ENCODE measurements at regions not wholly inside any gene's neighbourhood (a gene's known extent, or its start where the extent isn't known, plus 50 kb on each side); places are given as distances from the start of the nearest gene placed in this dataset.

GRCh38 chr2:195466427-195466826 lies 190.6 kb upstream of the SLC39A10 start:
- H4K20me1 ChIP-seq (ENCODE audit: insufficient read depth): no peaks in the 10 kb centered on the region
- ChIA-PET CTCF (interaction anchor here (0.7 to 0.8 kb wide), 2 partner anchors 10 to 19 kb away, joined by 3 to 5 read pairs; no protein-coding TSS in a partner anchor), POLR2A (no interaction called here)
- no peak for DNase-seq
- H3K27me3 ChIP-seq (ENCODE audit: insufficient read depth): no peaks in the 10 kb centered on the region
- no peaks in the 10 kb centered on the region for H3F3A ChIP-seq (replicated peaks; ENCODE audit: insufficient read depth)
- H3K4me3 ChIP-seq (ENCODE audit: low read depth in 2 of 2, low read length in 1 of 2): no peak overlapping the region
- TF ChIP-seq RCOR1 (IDR thresholded peaks at IDR 0.05; ENCODE audit: low read length) (no peak), NFIC (IDR thresholded peaks at IDR 0.05; ENCODE audit: borderline replicate concordance) (no peak), FOSL2 (IDR thresholded peaks at IDR 0.05; ENCODE audit: borderline replicate concordance, low read depth) (no peak), RXRA (IDR thresholded peaks at IDR 0.05; ENCODE audit: borderline replicate concordance, low read depth) (no peak), GATA2 (CRISPR knock-in tag; IDR thresholded peaks at IDR 0.05) (no peak), RFX5 (IDR thresholded peaks at IDR 0.05; ENCODE audit: low read length) (no peak), ELF1 (IDR thresholded peaks at IDR 0.05) (no peak), EP300 (IDR thresholded peaks at IDR 0.05; ENCODE audit: borderline replicate concordance in 1 of 2, low read depth in 1 of 2, low read length in 1 of 2) (no peak), JUND (IDR thresholded peaks at IDR 0.05) (no peak), PBX3 (IDR thresholded peaks at IDR 0.05) (no peak), FOXM1 (IDR thresholded peaks at IDR 0.05; ENCODE audit: low read depth) (no peak), CTCF (IDR thresholded peaks at IDR 0.05) (no peak), GABPA (IDR thresholded peaks at IDR 0.05; ENCODE audit: low read depth) (no peak), YY1 (IDR thresholded peaks at IDR 0.05; ENCODE audit: low read depth) (no peak), FOXJ3 (CRISPR knock-in tag; IDR thresholded peaks at IDR 0.05) (no peak)
- TF ChIP-seq, protein P1, sequence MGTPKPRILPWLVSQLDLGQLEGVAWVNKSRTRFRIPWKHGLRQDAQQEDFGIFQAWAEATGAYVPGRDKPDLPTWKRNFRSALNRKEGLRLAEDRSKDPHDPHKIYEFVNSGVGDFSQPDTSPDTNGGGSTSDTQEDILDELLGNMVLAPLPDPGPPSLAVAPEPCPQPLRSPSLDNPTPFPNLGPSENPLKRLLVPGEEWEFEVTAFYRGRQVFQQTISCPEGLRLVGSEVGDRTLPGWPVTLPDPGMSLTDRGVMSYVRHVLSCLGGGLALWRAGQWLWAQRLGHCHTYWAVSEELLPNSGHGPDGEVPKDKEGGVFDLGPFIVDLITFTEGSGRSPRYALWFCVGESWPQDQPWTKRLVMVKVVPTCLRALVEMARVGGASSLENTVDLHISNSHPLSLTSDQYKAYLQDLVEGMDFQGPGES (IDR thresholded peaks at IDR 0.05; ENCODE audit: low read depth, low read length): no peak
- TF ChIP-seq, protein P2, sequence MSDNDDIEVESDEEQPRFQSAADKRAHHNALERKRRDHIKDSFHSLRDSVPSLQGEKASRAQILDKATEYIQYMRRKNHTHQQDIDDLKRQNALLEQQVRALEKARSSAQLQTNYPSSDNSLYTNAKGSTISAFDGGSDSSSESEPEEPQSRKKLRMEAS (IDR thresholded peaks at IDR 0.05; ENCODE audit: low read depth): no peak
- TF ChIP-seq, protein P3, sequence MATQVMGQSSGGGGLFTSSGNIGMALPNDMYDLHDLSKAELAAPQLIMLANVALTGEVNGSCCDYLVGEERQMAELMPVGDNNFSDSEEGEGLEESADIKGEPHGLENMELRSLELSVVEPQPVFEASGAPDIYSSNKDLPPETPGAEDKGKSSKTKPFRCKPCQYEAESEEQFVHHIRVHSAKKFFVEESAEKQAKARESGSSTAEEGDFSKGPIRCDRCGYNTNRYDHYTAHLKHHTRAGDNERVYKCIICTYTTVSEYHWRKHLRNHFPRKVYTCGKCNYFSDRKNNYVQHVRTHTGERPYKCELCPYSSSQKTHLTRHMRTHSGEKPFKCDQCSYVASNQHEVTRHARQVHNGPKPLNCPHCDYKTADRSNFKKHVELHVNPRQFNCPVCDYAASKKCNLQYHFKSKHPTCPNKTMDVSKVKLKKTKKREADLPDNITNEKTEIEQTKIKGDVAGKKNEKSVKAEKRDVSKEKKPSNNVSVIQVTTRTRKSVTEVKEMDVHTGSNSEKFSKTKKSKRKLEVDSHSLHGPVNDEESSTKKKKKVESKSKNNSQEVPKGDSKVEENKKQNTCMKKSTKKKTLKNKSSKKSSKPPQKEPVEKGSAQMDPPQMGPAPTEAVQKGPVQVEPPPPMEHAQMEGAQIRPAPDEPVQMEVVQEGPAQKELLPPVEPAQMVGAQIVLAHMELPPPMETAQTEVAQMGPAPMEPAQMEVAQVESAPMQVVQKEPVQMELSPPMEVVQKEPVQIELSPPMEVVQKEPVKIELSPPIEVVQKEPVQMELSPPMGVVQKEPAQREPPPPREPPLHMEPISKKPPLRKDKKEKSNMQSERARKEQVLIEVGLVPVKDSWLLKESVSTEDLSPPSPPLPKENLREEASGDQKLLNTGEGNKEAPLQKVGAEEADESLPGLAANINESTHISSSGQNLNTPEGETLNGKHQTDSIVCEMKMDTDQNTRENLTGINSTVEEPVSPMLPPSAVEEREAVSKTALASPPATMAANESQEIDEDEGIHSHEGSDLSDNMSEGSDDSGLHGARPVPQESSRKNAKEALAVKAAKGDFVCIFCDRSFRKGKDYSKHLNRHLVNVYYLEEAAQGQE (IDR thresholded peaks at IDR 0.05; ENCODE audit: low read depth, low read length): no peak
- H2AFZ ChIP-seq (ENCODE audit: low read depth): no peak overlapping the region
- no peaks in the 10 kb centered on the region for H3K79me2 ChIP-seq (ENCODE audit: insufficient read depth)
- no peak overlapping the region for H3K9ac ChIP-seq
- no peak overlapping the region for H3K27ac ChIP-seq (ENCODE audit: low read depth in 2 of 2, low read length in 1 of 2)
- no peaks in the 10 kb centered on the region for H3K36me3 ChIP-seq (replicated peaks in 1 of 2; ENCODE audit: control insufficient read depth in 1 of 2, insufficient read depth in 2 of 2, low read length in 1 of 2)
- H3K4me1 ChIP-seq (ENCODE audit: control insufficient read depth in 1 of 2, insufficient read depth in 2 of 2, low read depth in 1 of 2, low read length in 1 of 2): no peaks in the 10 kb centered on the region
- no peak overlapping the region for H3K4me2 ChIP-seq
- no peaks in the 10 kb centered on the region for H3K9me2 ChIP-seq
- H3K9me3 ChIP-seq: peaks cover 7% of the 10 kb centered on the region; the same call in 1 of the 2 replicates
